HCT116 (cell line): ENCODE measurements at regions not wholly inside any gene's neighbourhood (a gene's known extent, or its start where the extent isn't known, plus 50 kb on each side); places are given as distances from the start of the nearest gene placed in this dataset.

Experiments used
- ATAC-seq: fragments of 200-7000 bp; cut with Tn5 transposase; 2 replicates; pipeline ENCODE4 v1.9.1; 2020; ENCODE audit warnings: mild to moderate bottlenecking, moderate library complexity
- BruUV-seq: library from RNA; stranded (reverse); fragments of 400-500 nt; replicated peaks from 2 replicates; lab custom pipeline; 2021; lab: Mats Ljungman, UMichigan
- CTCF ChIA-PET: fragments of 300-600 bp; sonication (Branson Sonifier 250); formaldehyde crosslinking; loops from one replicate; lab custom pipeline; 2021; ENCODE audit warnings: antibody characterized with exemption; lab: Charles Lee
- POLR2A ChIA-PET: fragments of 300-600, 350-600 bp; sonication (Branson Sonifier 250); formaldehyde crosslinking; loops from one replicate; lab custom pipeline; 2021; ENCODE audit warnings: antibody characterized with exemption; lab: Charles Lee
- RAD21 ChIA-PET, 2 experiments: fragments of 300-600 bp; sonication (Branson Sonifier 250); formaldehyde crosslinking; loops; one replicate each; lab custom pipeline; 2023; ENCODE audit warnings: low total read pairs in 2 of 2; ENCODE audit not compliant: uncharacterized antibody in 2 of 2, unreplicated experiment in 2 of 2, low non-redundant PET in 1 of 2; lab: Charles Lee
- DNase-seq: peaks from one replicate; pipeline ENCODE4 v3.0.0-alpha.2; 2010; ENCODE audit warnings: low read depth, low spot score
- H2AFZ ChIP-seq: fragments of 200-600 bp; shearing (Covaris generic), sonication (generic); 2 replicates; pipeline ENCODE4 v1.6.1; 2017; ENCODE audit warnings: low read depth, mixed run types, mixed read lengths, antibody characterized with exemption, low read length; ENCODE audit not compliant: poor library complexity, severe bottlenecking
- H3K27ac ChIP-seq: 2 replicates; pipeline ENCODE4 v1.5.1; 2012; ENCODE audit warnings: low read depth, low read length
- H3K27me3 ChIP-seq: fragments of 200-600 bp; sonication (generic); 2 replicates; pipeline ENCODE4 v1.6.1; 2016; ENCODE audit warnings: mixed run types, low read length, mixed read lengths; ENCODE audit not compliant: insufficient read depth
- H3K36me3 ChIP-seq, 2 experiments: fragments of 200-500 bp in 1 of 2; fragments of 200-600 bp in 1 of 2; sonication (Bioruptor generic) in 1 of 2; sonication (generic) in 1 of 2; 2 replicates each; pipeline versions ENCODE4 v1.5.1 to v1.6.1; 2014 to 2016; ENCODE audit warnings: low read length in 2 of 2, inconsistent platforms in 1 of 2, mixed read lengths in 1 of 2, mixed run types in 1 of 2; ENCODE audit not compliant: insufficient read depth in 2 of 2, control insufficient read depth in 1 of 2
- H3K4me1 ChIP-seq, 2 experiments: fragments of 200-600 bp in 1 of 2; sonication (generic) in 1 of 2; 2 replicates each; pipeline versions ENCODE4 v1.5.1 to v1.6.1; 2012 to 2017; ENCODE audit warnings: low read length in 2 of 2, inconsistent platforms in 1 of 2, mild to moderate bottlenecking in 1 of 2, mixed read lengths in 1 of 2, mixed run types in 1 of 2, moderate library complexity in 1 of 2; ENCODE audit not compliant: insufficient read depth in 2 of 2, control insufficient read depth in 1 of 2
- H3K4me2 ChIP-seq: fragments of 200-600 bp; sonication (generic); 2 replicates; pipeline ENCODE4 v1.6.1; 2017; ENCODE audit warnings: mixed run types, low read length, mixed read lengths
- H3K4me3 ChIP-seq, 2 experiments: fragments of 200-600 bp in 1 of 2; sonication (generic) in 1 of 2; replicated peaks in 1 of 2; 2 replicates each; pipeline ENCODE4 v1.5.1; 2011 to 2016; ENCODE audit warnings: low read length in 2 of 2, control low read depth in 1 of 2, low read depth in 1 of 2, mild to moderate bottlenecking in 1 of 2, mixed read lengths in 1 of 2, mixed run types in 1 of 2
- H3K79me2 ChIP-seq: fragments of 200-600 bp; sonication (generic); 2 replicates; pipeline ENCODE4 v1.6.1; 2017; ENCODE audit warnings: mild to moderate bottlenecking, mixed run types, low read length, moderate library complexity, mixed read lengths; ENCODE audit not compliant: insufficient read depth
- H3K9ac ChIP-seq: fragments of 200-600 bp; sonication (generic); 2 replicates; pipeline ENCODE4 v1.6.1; 2016; ENCODE audit warnings: low read length, mixed read lengths
- H3K9me2 ChIP-seq: fragments of 200-600 bp; sonication (generic), shearing (Covaris generic); 2 replicates; pipeline ENCODE4 v1.6.1; 2017; ENCODE audit warnings: mixed run types, mild to moderate bottlenecking, moderate library complexity; ENCODE audit not compliant: insufficient read depth
- H3K9me3 ChIP-seq, 2 experiments: fragments of 200-500 bp in 1 of 2; fragments of 200-600 bp in 1 of 2; sonication (Bioruptor generic) in 1 of 2; sonication (generic) in 1 of 2; 2 replicates each; pipeline ENCODE4 v1.6.1; 2014 to 2017; ENCODE audit warnings: low read length in 2 of 2, mixed read lengths in 2 of 2, inconsistent platforms in 1 of 2, low read depth in 1 of 2, mild to moderate bottlenecking in 1 of 2, mixed run types in 1 of 2, moderate library complexity in 1 of 2; ENCODE audit not compliant: control insufficient read depth in 1 of 2, insufficient read depth in 1 of 2
- H4K20me1 ChIP-seq: fragments of 200-600 bp; sonication (generic), shearing (Covaris generic); 2 replicates; pipeline ENCODE4 v1.6.1; 2017; ENCODE audit warnings: mixed run types, mild to moderate bottlenecking, moderate library complexity; ENCODE audit not compliant: insufficient read depth
- CEBPB ChIP-seq: IDR thresholded peaks from 2 replicates; pipeline ENCODE4 v1.6.1; 2012; ENCODE audit warnings: low read depth
- CTCF ChIP-seq, 3 experiments: fragments of 200-600 bp in 1 of 3; sonication (generic) in 1 of 3; IDR thresholded peaks in 2 of 3; conservative IDR thresholded peaks in 1 of 3; 2 replicates each; pipeline ENCODE4 v1.5.1; 2012 to 2017; ENCODE audit warnings: low read depth in 2 of 3, low read length in 2 of 3, antibody characterized with exemption in 1 of 3, borderline replicate concordance in 1 of 3, control low read depth in 1 of 3, mild to moderate bottlenecking in 1 of 3, mixed read lengths in 1 of 3, mixed run types in 1 of 3, moderate library complexity in 1 of 3; ENCODE audit not compliant: insufficient read depth in 1 of 3
- ELF1 ChIP-seq: IDR thresholded peaks from 2 replicates; pipeline ENCODE4 v1.6.1; 2012; ENCODE audit warnings: low read depth, borderline replicate concordance
- EZH2 ChIP-seq: fragments of 200-600 bp; sonication (generic); IDR thresholded peaks from 2 replicates; pipeline ENCODE4 v1.6.1; 2017; ENCODE audit warnings: antibody characterized with exemption, mixed run types
- POLR2A ChIP-seq: IDR thresholded peaks from 2 replicates; pipeline ENCODE4 v1.7.0; 2011; ENCODE audit warnings: borderline replicate concordance; ENCODE audit not compliant: insufficient read depth, insufficient read length; ENCODE audit errors: extremely low read depth
- SP1 ChIP-seq: IDR thresholded peaks from 2 replicates; pipeline ENCODE4 v1.6.1; 2012; ENCODE audit warnings: low read depth
- SRF ChIP-seq: IDR thresholded peaks from 2 replicates; pipeline ENCODE4 v1.6.1; 2012; ENCODE audit warnings: low read depth
- ZBTB33 ChIP-seq: IDR thresholded peaks from 2 replicates; pipeline ENCODE4 v1.6.1; 2011; ENCODE audit warnings: mild to moderate bottlenecking, low read length, moderate library complexity; ENCODE audit not compliant: insufficient replicate concordance; ENCODE audit errors: extremely low read depth
- ZNF274 ChIP-seq: fragments of 200-500 bp; sonication (Bioruptor generic); IDR thresholded peaks from 2 replicates; pipeline ENCODE4 v1.6.1; 2014; ENCODE audit warnings: mild to moderate bottlenecking, low read depth, low read length, inconsistent platforms
- intact Hi-C: fragments of 100-400 bp; cut with micrococcal nuclease; formaldehyde crosslinking; loops from 2 replicates; pipeline ENCODE4 v1.10.0; 2022

- no peaks in the 10 kb centered on the region for H3K27me3 ChIP-seq
- ATAC-seq (no peak), DNase-seq (no peak)
- ChIA-PET RAD21 (no interaction called here), CTCF (no interaction called here), POLR2A (no interaction called here)
- intact Hi-C loops = no loop called here
- no peak overlapping the region for H2AFZ ChIP-seq
- no peak overlapping the region for H3K4me2 ChIP-seq
- H3K36me3 ChIP-seq = no peaks in the 10 kb centered on the region
- no peaks in the 10 kb centered on the region for H3K4me1 ChIP-seq
- H3K79me2 ChIP-seq = no peaks in the 10 kb centered on the region
- H3K9ac ChIP-seq = no peak overlapping the region
- no peaks in the 10 kb centered on the region for H3K9me3 ChIP-seq
- no TSS peak for BruUV-seq
- no peaks in the 10 kb centered on the region for H4K20me1 ChIP-seq
- H3K27ac ChIP-seq = no peak overlapping the region
- no peak overlapping the region for H3K4me3 ChIP-seq
- no peak for TF ChIP-seq ZNF274
- no peak for TF ChIP-seq ZBTB33
- TF ChIP-seq SP1 = no peak
- no peak for TF ChIP-seq ELF1
- TF ChIP-seq SRF = no peak
- no peak for TF ChIP-seq CTCF (IDR thresholded peaks at IDR 0.05 in 2 of 3, conservative IDR thresholded peaks at IDR 0.05 in 1 of 3; ENCODE audit: borderline replicate concordance in 1 of 3, insufficient read depth in 1 of 3, low read depth in 2 of 3, low read length in 2 of 3)
- no peak for TF ChIP-seq CEBPB
- no peak for TF ChIP-seq POLR2A
- no peak for TF ChIP-seq EZH2
- H3K9me2 ChIP-seq = no peaks in the 10 kb centered on the region
Observed at GRCh38 chr3:177576746-177577145, 379.5 kb upstream of the TBL1XR1 start.
